ENCODE measurements at regions not wholly inside any gene's neighbourhood (a gene's known extent, or its start where the extent isn't known, plus 50 kb on each side); places are given as distances from the start of the nearest gene placed in this dataset.

DNA sequence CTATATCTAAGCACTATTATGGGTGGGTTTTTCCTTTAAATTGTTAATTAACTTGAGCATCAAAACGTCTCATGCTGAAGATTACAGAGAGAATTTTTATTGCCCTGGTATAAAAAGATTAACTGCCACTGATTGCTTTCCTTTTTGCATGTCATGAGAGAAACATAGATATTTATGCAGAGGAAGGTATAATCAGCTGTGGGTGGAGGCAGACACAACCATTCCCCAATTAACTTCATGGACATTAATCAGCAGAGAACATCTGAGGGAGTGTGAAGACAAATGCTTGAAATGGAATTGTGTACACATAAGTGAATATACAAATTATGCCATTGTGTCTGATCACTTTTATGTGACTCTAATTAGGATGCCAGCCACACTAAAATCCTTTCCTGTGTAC lies 115.2 kb upstream of the CPHXL start:
- intact Hi-C loops (cut with DNase I; ENCODE audit: low total_unique reads) = loop anchor here (5.0 kb wide), 1 partner anchor 854 kb away; the partner anchor contains the start of gene WDR59

DNA sequence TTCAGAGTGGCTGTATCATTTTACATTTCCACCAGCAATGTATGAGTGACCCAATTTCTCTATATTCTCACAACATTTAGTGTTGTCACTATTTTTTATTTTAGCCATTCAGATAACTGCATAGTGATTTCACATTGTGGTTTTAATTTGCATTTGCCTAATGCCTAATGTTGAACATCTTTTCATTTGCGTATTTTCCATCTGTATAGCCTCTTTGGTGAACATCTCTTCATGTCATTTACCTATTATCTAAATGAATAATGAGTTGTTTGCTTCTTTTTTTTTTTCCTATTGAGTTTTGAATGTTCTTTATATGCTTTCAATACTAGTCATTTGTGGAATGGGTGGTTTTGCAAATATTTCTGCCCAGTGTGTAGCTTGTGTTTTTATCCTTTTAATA lies 120.9 kb upstream of the CPHXL start:
- TF ChIP-seq CTCF (IDR thresholded peaks at IDR 0.05) (no peak), POLR2A (IDR thresholded peaks at IDR 0.05) (no peak)
- DNase-seq (ENCODE audit: low spot score in 2 of 2) = no peak
- intact Hi-C loops (cut with DNase I; ENCODE audit: low total_unique reads) = no loop called here
- WGBS, 2 donors = 65 to 66% methylated on average over 1 of the region's 1 CpG
- no peak overlapping the region for H3K4me3 ChIP-seq (ENCODE audit: low read depth, poor library complexity, severe bottlenecking)

More for the DNA sequence above, 115.2 kb upstream of the CPHXL start:
- WGBS, 2 donors = 0 to 9% methylated on average over 1 of the region's 1 CpG
- no peak for DNase-seq (ENCODE audit: low spot score in 2 of 2)
- TF ChIP-seq CTCF (IDR thresholded peaks at IDR 0.05) (no peak), POLR2A (IDR thresholded peaks at IDR 0.05) (no peak)
- H3K4me3 ChIP-seq (ENCODE audit: low read depth, poor library complexity, severe bottlenecking) = no peak overlapping the region

DNA sequence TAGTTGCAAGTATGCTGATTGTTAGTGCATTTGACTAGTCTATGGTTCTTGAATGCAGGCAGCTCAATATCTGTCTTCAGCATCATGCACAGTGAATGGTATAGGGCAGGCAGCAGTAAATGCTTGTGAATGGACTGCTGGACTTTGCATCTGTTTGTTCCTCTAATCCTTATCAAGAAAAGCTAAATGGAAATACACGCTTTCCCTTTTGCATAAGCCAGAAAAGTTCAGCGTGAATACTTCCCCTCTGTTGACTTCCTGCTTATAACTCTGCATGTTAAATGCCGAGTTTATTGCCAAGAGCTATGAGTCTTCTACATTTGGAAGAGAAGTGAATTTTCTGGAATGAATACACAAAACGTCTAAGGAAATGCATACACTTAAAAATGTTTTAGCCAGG lies 127.9 kb upstream of the CPHXL start:
- H3K4me3 ChIP-seq (ENCODE audit: low read depth, poor library complexity, severe bottlenecking) = no peak overlapping the region
- 22 to 36% methylated on average over 4 of the region's 4 CpGs for WGBS, 2 donors
- intact Hi-C loops (cut with DNase I; ENCODE audit: low total_unique reads) = no loop called here
- no peak for TF ChIP-seq POLR2A (IDR thresholded peaks at IDR 0.05)
- no peak for TF ChIP-seq CTCF (IDR thresholded peaks at IDR 0.05)
- DNase-seq (ENCODE audit: low spot score in 2 of 2) = no peak

DNA sequence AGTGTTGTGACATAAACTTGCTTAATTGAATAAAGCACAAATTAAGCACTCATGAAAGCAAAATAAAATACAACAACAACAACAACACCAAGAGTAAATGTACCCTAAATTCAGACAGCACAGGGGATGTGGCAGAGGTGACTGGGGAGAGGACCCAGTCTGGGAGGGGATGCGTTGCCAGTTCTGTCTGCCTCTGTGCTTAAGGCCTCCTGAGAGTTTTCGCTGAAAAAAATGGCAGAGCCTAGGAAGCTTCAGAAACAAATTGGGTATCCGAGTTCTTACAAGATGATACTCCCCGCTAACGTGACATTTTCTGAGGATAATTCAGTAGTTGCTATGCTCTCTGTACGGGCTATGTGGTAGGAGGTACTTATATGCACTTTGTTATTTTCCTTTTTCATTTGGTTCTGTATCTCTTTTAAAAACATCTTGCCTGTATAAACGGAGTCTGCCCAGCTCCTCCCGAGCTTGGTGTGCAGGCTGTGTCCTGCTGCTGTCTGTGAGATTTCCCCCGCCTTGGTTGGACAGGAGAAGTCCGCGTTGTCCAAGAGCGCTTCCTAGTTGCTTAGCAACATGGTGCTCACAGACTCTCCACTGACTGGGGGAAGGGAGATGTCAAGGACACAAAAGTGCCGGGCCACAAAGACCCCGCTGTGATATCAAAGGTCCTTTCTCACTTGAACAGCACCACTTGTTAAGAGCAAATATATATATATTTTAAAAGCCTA lies 134.2 kb upstream of the CPHXL start:
- 46 to 51% methylated on average over 14 of the region's 14 CpGs for WGBS, 2 donors
- H3K4me3 ChIP-seq (ENCODE audit: low read depth, poor library complexity, severe bottlenecking) = no peak overlapping the region
- no peak for TF ChIP-seq CTCF (IDR thresholded peaks at IDR 0.05)
- intact Hi-C loops (cut with DNase I; ENCODE audit: low total_unique reads) = no loop called here
- no peak for DNase-seq (ENCODE audit: low spot score in 2 of 2)

DNA sequence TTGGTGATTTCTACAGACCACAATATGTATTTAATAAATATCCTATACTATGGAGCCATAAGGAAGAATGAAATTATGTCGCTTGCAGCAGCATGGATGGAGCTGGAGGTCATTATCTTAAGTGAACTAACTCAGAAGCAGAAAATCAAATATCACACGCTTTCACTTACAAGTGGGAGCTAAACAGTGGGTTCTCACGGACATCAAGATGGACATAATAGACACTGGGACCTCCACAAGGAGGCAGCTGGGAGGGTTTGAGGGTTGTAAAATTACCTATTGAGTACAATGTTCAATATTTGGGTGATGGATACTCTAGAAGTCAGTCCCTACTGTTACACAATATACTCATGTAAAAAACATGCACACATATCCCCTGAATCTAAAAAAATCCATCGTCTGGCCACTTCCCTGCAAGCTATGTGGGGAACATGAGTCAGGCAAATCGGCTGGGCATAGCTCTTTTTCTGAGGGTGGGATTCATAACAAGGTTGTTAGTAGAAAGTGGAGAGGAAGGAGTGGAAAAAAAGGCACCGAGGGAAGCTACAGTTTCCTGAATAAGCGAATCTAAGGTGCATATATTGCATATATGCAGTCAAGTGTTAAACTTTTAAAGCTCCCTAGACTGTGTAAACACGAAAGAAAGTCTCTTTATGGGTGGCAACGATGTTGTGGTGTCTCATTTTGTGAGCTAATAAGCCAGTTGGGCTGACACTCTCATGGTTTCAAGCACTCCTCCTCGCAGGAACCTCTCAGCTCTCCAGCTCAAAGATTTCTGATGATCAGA lies 135.2 kb upstream of the CPHXL start:
- intact Hi-C loops (cut with DNase I; ENCODE audit: low total_unique reads) = no loop called here
- WGBS, 2 donors = 63 to 70% methylated on average over 10 of the region's 10 CpGs
- TF ChIP-seq POLR2A (IDR thresholded peaks at IDR 0.05) (no peak), CTCF (IDR thresholded peaks at IDR 0.05) (no peak)
- no peak overlapping the region for H3K4me3 ChIP-seq (ENCODE audit: low read depth, poor library complexity, severe bottlenecking)
- DNase-seq (ENCODE audit: low spot score in 2 of 2) = no peak
